Gastroesophageal sphincter (tissue), 4 donors: ENCODE measurements at regions not wholly inside any gene's neighbourhood (a gene's known extent, or its start where the extent isn't known, plus 50 kb on each side); places are given as distances from the start of the nearest gene placed in this dataset.

Source experiments
- ATAC-seq: fragments of 150-250 bp; one replicate; pipeline ENCODE4 v1.9.1; 2016; ENCODE audit warnings: mild to moderate bottlenecking, moderate library complexity
- H3K27ac ChIP-seq, 4 donors: fragments of 200-600 bp; sonication (generic) in 3 of 4; 1 replicate in 3 of 4; 2 replicates in 1 of 4; pipeline ENCODE4 v1.5.1; 2016 to 2019
- H3K27me3 ChIP-seq: fragments of 200-600 bp; sonication (generic); one replicate; pipeline ENCODE4 v1.5.1; 2019
- H3K36me3 ChIP-seq, 2 donors: fragments of 200-600 bp; sonication (generic); one replicate each; pipeline ENCODE4 v1.5.1; 2019; ENCODE audit warnings: control low read depth in 1 of 2
- H3K4me1 ChIP-seq, 3 donors: fragments of 200-600 bp; sonication (generic); 1 replicate in 2 of 3; 2 replicates in 1 of 3; pipeline ENCODE4 v1.5.1; 2016 to 2019; ENCODE audit warnings: control low read depth in 2 of 3
- H3K4me3 ChIP-seq, 2 donors: fragments of 200-600 bp; sonication (generic); one replicate each; pipeline ENCODE4 v1.5.1; 2019; ENCODE audit warnings: mild to moderate bottlenecking in 1 of 2, moderate library complexity in 1 of 2
- H3K9me3 ChIP-seq, 3 donors: fragments of 200-600 bp; sonication (generic); one replicate each; pipeline ENCODE4 v1.5.1; 2017 to 2019; ENCODE audit warnings: control low read depth in 2 of 3
- EP300 ChIP-seq: sonication (generic); formaldehyde crosslinking; IDR thresholded peaks from one replicate; pipeline ENCODE4 v1.6.1; 2017; ENCODE audit warnings: antibody characterized with exemption, mild to moderate bottlenecking
- POLR2A ChIP-seq, 2 donors: fragments of 450-650 bp; IDR thresholded peaks; one replicate each; pipeline ENCODE4 v1.6.1; 2017; ENCODE audit warnings: antibody characterized with exemption in 2 of 2, mild to moderate bottlenecking in 2 of 2, moderate library complexity in 1 of 2
- POLR2AphosphoS5 ChIP-seq: sonication (generic); formaldehyde crosslinking; IDR thresholded peaks from one replicate; pipeline ENCODE4 v1.6.1; 2017; ENCODE audit warnings: antibody characterized with exemption
- WGBS, 2 donors: methylation state at CpG; one replicate each; pipeline ENCODE4 v1.1.5; 2018; ENCODE audit warnings: low coverage in 1 of 2; 5-methylcytosine and 5-hydroxymethylcytosine counted together
- TF ChIP-seq, protein P1 (sequence below), 4 experiments: fragments of 200-600 bp in 2 of 4; fragments of 450-650 bp in 2 of 4; sonication (generic) in 1 of 4; IDR thresholded peaks; one replicate each; pipeline ENCODE4 v1.5.1; 2017 to 2019; ENCODE audit warnings: antibody characterized with exemption in 4 of 4, mild to moderate bottlenecking in 2 of 4, moderate library complexity in 2 of 4

DNA sequence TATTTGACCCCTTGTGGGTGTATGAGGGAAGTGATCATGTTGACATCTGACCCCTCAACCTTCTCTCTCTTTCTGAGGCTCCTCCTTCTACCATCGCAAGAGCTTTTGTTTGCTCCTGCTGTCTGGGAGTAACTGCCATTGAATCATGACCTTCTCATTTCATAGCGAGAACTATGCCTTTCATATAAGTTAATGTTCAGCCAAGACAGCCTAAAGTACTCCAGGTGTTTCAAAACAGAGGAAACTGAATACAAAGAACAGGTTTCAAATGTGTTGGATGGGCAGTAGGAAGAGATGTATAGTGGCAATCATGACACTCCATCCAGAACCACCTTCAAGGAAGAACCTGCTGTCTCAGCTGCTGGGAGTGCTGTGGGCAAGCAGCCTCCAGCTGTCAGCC is 403.1 kb downstream of the MID1IP1 start:
- WGBS, 2 donors = 100% methylated on average over 2 of the region's 2 CpGs; no CpG with 5 or more reads in 1 of the 2 donors
- TF ChIP-seq, protein P1, sequence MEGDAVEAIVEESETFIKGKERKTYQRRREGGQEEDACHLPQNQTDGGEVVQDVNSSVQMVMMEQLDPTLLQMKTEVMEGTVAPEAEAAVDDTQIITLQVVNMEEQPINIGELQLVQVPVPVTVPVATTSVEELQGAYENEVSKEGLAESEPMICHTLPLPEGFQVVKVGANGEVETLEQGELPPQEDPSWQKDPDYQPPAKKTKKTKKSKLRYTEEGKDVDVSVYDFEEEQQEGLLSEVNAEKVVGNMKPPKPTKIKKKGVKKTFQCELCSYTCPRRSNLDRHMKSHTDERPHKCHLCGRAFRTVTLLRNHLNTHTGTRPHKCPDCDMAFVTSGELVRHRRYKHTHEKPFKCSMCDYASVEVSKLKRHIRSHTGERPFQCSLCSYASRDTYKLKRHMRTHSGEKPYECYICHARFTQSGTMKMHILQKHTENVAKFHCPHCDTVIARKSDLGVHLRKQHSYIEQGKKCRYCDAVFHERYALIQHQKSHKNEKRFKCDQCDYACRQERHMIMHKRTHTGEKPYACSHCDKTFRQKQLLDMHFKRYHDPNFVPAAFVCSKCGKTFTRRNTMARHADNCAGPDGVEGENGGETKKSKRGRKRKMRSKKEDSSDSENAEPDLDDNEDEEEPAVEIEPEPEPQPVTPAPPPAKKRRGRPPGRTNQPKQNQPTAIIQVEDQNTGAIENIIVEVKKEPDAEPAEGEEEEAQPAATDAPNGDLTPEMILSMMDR (IDR thresholded peaks at IDR 0.05) = no peak
- no peak for TF ChIP-seq POLR2AphosphoS5
- H3K4me3 ChIP-seq = no peak overlapping the region
- H3K4me1 ChIP-seq = no peaks in the 10 kb centered on the region
- no peaks in the 10 kb centered on the region for H3K27me3 ChIP-seq
- H3K36me3 ChIP-seq = no peaks in the 10 kb centered on the region
- H3K27ac ChIP-seq = no peak overlapping the region
- ATAC-seq = no peak
- no peaks in the 10 kb centered on the region for H3K9me3 ChIP-seq

GRCh38 chrX:39204945-39205344 is 403.7 kb downstream of the MID1IP1 start:
- no peak overlapping the region for H3K4me3 ChIP-seq
- TF ChIP-seq POLR2AphosphoS5 = no peak
- TF ChIP-seq POLR2A (IDR thresholded peaks at IDR 0.05) = no peak
- TF ChIP-seq, protein P1 (IDR thresholded peaks at IDR 0.05) = no peak
- TF ChIP-seq EP300 = no peak
- no peak overlapping the region for H3K27ac ChIP-seq
- no peaks in the 10 kb centered on the region for H3K9me3 ChIP-seq
- no peaks in the 10 kb centered on the region for H3K27me3 ChIP-seq
- ATAC-seq = no peak
- H3K36me3 ChIP-seq = no peaks in the 10 kb centered on the region
- H3K4me1 ChIP-seq = no peaks in the 10 kb centered on the region
- no CpG with 5 or more reads among the region's 1 CpG for WGBS, 2 donors

GRCh38 chrX:39205467-39205866 is 404.2 kb downstream of the MID1IP1 start:
- Histone ChIP-seq H3K4me3 (no peak overlapping the region), H3K36me3 (no peaks in the 10 kb centered on the region), H3K9me3 (no peaks in the 10 kb centered on the region), H3K27ac (no peak overlapping the region), H3K27me3 (no peaks in the 10 kb centered on the region), H3K4me1 (no peaks in the 10 kb centered on the region)
- no peak for ATAC-seq
- 52 to 65% methylated on average over 3 of the region's 4 CpGs for WGBS, 2 donors
- TF ChIP-seq EP300 (no peak), POLR2AphosphoS5 (no peak), POLR2A (IDR thresholded peaks at IDR 0.05) (no peak)
- TF ChIP-seq, protein P1 (IDR thresholded peaks at IDR 0.05) = no peak

DNA sequence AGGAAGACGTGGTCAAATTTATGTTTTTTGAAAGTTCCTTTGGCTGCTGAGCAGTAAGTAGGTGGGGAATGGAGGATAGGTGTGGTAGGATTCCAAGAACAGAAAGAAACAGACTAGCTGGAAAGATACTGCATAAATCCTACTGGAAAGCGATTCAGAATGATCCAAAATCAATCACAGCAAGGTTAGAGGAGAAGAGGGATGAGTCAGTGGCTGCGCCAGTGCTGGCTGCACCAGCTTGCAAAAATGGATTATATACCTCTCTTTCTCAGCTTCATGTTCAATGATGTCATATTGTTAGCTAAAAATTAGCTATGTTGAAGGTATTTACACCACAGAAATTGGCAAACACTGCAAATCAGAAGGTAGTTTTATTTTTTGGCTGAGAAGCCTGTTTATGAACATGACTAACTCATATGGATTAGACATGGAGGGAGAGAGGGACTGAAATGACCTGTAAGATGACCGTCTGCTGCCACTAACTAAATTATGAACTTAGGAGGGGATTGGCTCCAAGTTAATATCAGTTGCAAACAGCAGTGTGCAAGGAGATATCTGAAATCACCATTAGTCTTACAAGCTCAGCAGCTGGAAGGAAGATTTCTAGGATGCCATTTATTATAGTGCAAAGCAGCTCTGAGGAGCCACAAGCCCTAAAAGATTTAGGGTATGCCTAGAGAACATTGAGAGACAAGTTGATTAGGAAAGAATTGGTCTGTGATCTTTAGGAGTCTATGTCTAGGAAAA is 405.3 kb downstream of the MID1IP1 start:
- Histone ChIP-seq H3K4me1 (no peaks in the 10 kb centered on the region), H3K4me3 (no peak overlapping the region), H3K27me3 (no peaks in the 10 kb centered on the region), H3K27ac (no peak overlapping the region), H3K9me3 (no peaks in the 10 kb centered on the region), H3K36me3 (no peaks in the 10 kb centered on the region)
- 74 to 96% methylated on average over 3 to 4 of the region's 4 CpGs for WGBS, 2 donors
- no peak for TF ChIP-seq POLR2AphosphoS5
- no peak for ATAC-seq

GRCh38 chrX:39211501-39211900 is 410.2 kb downstream of the MID1IP1 start:
- Histone ChIP-seq H3K27me3 (no peaks in the 10 kb centered on the region), H3K4me1 (no peaks in the 10 kb centered on the region), H3K27ac (no peak overlapping the region), H3K36me3 (no peaks in the 10 kb centered on the region), H3K9me3 (no peaks in the 10 kb centered on the region), H3K4me3 (no peak overlapping the region)
- ATAC-seq = no peak
- 0 to 65% methylated on average over 1 of the region's 1 CpG for WGBS, 2 donors
- TF ChIP-seq POLR2A (IDR thresholded peaks at IDR 0.05) (no peak), EP300 (no peak), POLR2AphosphoS5 (no peak)
- TF ChIP-seq, protein P1 (IDR thresholded peaks at IDR 0.05) = no peak
